ENCODE measurements at regions not wholly inside any gene's neighbourhood (a gene's known extent, or its start where the extent isn't known, plus 50 kb on each side); places are given as distances from the start of the nearest gene placed in this dataset.

DNA sequence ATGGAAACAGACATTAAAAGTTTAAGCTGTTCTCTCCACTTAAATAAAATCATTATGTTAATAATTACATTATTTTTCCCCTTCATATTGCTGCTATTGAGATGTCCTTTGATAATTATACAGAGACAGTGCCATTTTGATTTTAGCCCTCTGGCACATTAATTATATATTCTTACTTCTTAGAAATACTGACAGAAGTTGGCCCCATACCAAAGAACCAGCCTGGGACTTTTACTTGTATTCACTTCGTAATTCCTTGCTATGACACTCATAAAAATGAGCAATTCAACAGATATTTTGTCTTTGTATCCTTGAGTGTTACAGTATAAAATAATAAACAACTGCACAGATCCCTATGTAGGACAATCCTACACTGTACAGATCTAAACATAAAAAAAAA lies 743.7 kb downstream of the TBC1D32 start:
- DNase-seq (ENCODE audit: low spot score) = no peak
- H3K79me2 ChIP-seq (ENCODE audit: insufficient read depth, low read depth, low read length) = no peaks in the 10 kb centered on the region
- no peaks in the 10 kb centered on the region for H3K9me3 ChIP-seq (ENCODE audit: low read length)
- H3K36me3 ChIP-seq (ENCODE audit: insufficient read depth, low read length) = no peaks in the 10 kb centered on the region
- H4K20me1 ChIP-seq (ENCODE audit: insufficient read depth, low read length) = no peaks in the 10 kb centered on the region
- no peak overlapping the region for H2AFZ ChIP-seq (ENCODE audit: low read length)
- POLR2A ChIA-PET = interaction anchor here (0.7 kb wide), 1 partner anchor 462 kb away, joined by 3 read pairs; no protein-coding TSS in a partner anchor
- H3K4me2 ChIP-seq (ENCODE audit: low read length) = no peak overlapping the region
- no peak overlapping the region for H3K27ac ChIP-seq (ENCODE audit: low read depth, low read length, poor library complexity, severe bottlenecking)
- H3K4me3 ChIP-seq (ENCODE audit: low read depth, low read length, poor library complexity, severe bottlenecking) = no peak overlapping the region
- BruUV-seq (replicated peaks) = no TSS peak
- intact Hi-C loops (cut with micrococcal nuclease; ENCODE audit: unreplicated experiment) = no loop called here
- H3K4me1 ChIP-seq (ENCODE audit: insufficient read depth, low read length, poor library complexity, severe bottlenecking) = no peaks in the 10 kb centered on the region
- CTCF ChIA-PET (ENCODE audit: unreplicated experiment) = no interaction called here
- no peaks in the 10 kb centered on the region for H3K9me2 ChIP-seq (ENCODE audit: insufficient read depth, low read length)
- TF ChIP-seq, protein P1, sequence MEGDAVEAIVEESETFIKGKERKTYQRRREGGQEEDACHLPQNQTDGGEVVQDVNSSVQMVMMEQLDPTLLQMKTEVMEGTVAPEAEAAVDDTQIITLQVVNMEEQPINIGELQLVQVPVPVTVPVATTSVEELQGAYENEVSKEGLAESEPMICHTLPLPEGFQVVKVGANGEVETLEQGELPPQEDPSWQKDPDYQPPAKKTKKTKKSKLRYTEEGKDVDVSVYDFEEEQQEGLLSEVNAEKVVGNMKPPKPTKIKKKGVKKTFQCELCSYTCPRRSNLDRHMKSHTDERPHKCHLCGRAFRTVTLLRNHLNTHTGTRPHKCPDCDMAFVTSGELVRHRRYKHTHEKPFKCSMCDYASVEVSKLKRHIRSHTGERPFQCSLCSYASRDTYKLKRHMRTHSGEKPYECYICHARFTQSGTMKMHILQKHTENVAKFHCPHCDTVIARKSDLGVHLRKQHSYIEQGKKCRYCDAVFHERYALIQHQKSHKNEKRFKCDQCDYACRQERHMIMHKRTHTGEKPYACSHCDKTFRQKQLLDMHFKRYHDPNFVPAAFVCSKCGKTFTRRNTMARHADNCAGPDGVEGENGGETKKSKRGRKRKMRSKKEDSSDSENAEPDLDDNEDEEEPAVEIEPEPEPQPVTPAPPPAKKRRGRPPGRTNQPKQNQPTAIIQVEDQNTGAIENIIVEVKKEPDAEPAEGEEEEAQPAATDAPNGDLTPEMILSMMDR (conservative IDR thresholded peaks at IDR 0.05; ENCODE audit: low read length) = no peak
- no peak for TF ChIP-seq EZH2phosphoT487 (IDR thresholded peaks at IDR 0.05; ENCODE audit: borderline replicate concordance, low read depth, low read length)

DNA sequence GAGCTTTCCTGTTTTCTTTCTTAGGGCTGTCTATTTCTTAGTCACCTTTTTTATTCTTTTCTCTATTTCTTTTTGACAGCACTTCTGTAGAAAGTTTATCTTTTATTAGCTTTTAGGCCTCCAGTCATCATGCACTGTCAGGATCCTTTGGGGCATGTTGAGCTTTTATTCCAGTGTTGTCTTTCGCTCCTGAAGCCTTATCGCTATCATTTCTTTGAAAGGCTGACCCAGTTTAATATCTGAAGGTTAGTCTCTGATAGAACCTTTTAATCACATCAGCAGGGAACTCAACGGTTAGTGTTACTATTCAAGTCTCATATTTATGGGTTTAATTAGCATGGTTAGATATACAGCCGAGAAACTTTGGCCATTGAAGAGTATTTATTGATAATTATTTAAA lies 745.9 kb downstream of the TBC1D32 start:
- Histone ChIP-seq H3K36me3 (ENCODE audit: insufficient read depth, low read length) (no peaks in the 10 kb centered on the region), H2AFZ (ENCODE audit: low read length) (no peak overlapping the region), H3K9me2 (ENCODE audit: insufficient read depth, low read length) (no peaks in the 10 kb centered on the region), H3K4me1 (ENCODE audit: insufficient read depth, low read length, poor library complexity, severe bottlenecking) (no peaks in the 10 kb centered on the region), H3K9me3 (ENCODE audit: low read length) (no peaks in the 10 kb centered on the region), H3K4me3 (ENCODE audit: low read depth, low read length, poor library complexity, severe bottlenecking) (no peak overlapping the region), H3K4me2 (ENCODE audit: low read length) (no peak overlapping the region), H4K20me1 (ENCODE audit: insufficient read depth, low read length) (no peaks in the 10 kb centered on the region), H3K79me2 (ENCODE audit: insufficient read depth, low read depth, low read length) (no peaks in the 10 kb centered on the region), H3K27ac (ENCODE audit: low read depth, low read length, poor library complexity, severe bottlenecking) (no peak overlapping the region)
- ChIA-PET CTCF (ENCODE audit: unreplicated experiment) (no interaction called here), POLR2A (no interaction called here)
- intact Hi-C loops (cut with micrococcal nuclease; ENCODE audit: unreplicated experiment) = no loop called here
- no TSS peak for BruUV-seq (replicated peaks)
- DNase-seq (ENCODE audit: low spot score) = no peak
- TF ChIP-seq, protein P1 (conservative IDR thresholded peaks at IDR 0.05; ENCODE audit: low read length) = no peak
- TF ChIP-seq EZH2phosphoT487 (IDR thresholded peaks at IDR 0.05; ENCODE audit: borderline replicate concordance, low read depth, low read length) = no peak

DNA sequence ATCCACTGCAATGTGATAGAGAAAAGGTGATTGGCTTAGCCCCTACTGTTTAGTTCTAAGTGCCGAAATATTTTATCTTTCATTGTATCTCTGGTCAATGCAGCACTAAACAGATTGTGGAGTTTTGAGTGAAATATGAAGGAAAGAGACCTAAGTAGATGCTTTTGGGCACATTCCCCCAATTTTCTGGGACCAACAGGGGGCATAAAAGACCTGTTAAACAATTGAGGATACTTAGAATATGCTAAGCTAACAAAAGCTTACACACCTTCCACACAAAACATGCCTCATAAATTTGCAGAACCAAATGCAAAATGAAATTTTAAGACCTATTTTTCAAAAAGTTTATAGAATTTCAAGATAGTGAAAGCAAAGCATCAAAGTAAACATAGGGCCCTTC lies 746.9 kb downstream of the TBC1D32 start:
- H3K36me3 ChIP-seq (ENCODE audit: insufficient read depth, low read length) = no peaks in the 10 kb centered on the region
- CTCF ChIA-PET (ENCODE audit: unreplicated experiment) = no interaction called here
- POLR2A ChIA-PET = interaction anchor here (0.6 kb wide), 1 partner anchor 17 kb away, joined by 3 read pairs; no protein-coding TSS in a partner anchor

More for the DNA sequence above, 746.9 kb downstream of the TBC1D32 start:
- no peak overlapping the region for H3K4me3 ChIP-seq (ENCODE audit: low read depth, low read length, poor library complexity, severe bottlenecking)
- no peaks in the 10 kb centered on the region for H3K9me2 ChIP-seq (ENCODE audit: insufficient read depth, low read length)
- H3K27ac ChIP-seq (ENCODE audit: low read depth, low read length, poor library complexity, severe bottlenecking) = no peak overlapping the region
- intact Hi-C loops (cut with micrococcal nuclease; ENCODE audit: unreplicated experiment) = no loop called here
- H3K4me1 ChIP-seq (ENCODE audit: insufficient read depth, low read length, poor library complexity, severe bottlenecking) = no peaks in the 10 kb centered on the region
- H3K4me2 ChIP-seq (ENCODE audit: low read length) = no peak overlapping the region
- no peak for DNase-seq (ENCODE audit: low spot score)
- H3K9me3 ChIP-seq (ENCODE audit: low read length) = no peaks in the 10 kb centered on the region
- TF ChIP-seq EZH2phosphoT487 (IDR thresholded peaks at IDR 0.05; ENCODE audit: borderline replicate concordance, low read depth, low read length) = no peak
- TF ChIP-seq, protein P1 (conservative IDR thresholded peaks at IDR 0.05; ENCODE audit: low read length) = no peak
- BruUV-seq (replicated peaks) = no TSS peak
- no peaks in the 10 kb centered on the region for H4K20me1 ChIP-seq (ENCODE audit: insufficient read depth, low read length)
- H3K79me2 ChIP-seq (ENCODE audit: insufficient read depth, low read depth, low read length) = no peaks in the 10 kb centered on the region
- no peak overlapping the region for H2AFZ ChIP-seq (ENCODE audit: low read length)
